ENCODE measurements at regions not wholly inside any gene's neighbourhood (a gene's known extent, or its start where the extent isn't known, plus 50 kb on each side); places are given as distances from the start of the nearest gene placed in this dataset.
A peak's percentile ranks its signal among the peaks of the same experiment; 100 is the strongest.

DNA sequence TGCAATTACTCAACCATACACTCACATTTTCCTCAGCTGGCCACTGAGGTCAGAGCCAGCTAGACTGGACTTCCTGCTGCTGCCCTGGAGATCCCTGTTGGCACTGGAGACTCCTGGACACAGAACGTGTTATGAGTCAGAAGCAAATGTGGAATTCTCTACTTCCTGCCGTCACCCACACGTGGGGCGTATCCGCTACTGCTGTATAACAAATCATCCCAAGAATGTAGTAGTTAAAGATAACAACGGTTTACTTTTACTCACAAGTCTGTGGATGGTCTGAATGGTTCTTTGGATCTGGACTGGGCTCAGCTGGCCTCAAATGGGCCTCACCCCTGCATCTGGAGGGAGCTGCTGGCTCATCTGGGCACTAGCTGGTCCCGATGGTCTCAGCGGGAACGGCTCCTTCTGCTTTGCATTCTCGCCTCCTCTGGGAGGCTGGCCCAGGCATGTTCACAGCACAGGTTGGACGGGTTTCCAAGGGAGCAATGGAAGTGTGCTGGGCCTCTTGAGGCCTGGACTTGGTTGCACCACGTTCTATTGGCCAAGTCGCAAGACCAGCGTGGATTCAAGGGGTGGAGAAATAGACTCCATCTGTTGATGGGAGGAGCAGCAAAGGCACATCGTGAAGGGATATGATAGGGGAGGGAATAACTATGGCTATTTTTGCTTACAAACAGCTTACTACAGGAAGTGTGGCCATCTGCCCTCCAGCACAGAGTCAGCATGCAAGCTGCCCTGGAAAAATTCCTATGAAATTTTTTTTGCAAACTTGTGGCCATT is 118.5 kb downstream of the SNX5 start:
- TF ChIP-seq, protein P1, sequence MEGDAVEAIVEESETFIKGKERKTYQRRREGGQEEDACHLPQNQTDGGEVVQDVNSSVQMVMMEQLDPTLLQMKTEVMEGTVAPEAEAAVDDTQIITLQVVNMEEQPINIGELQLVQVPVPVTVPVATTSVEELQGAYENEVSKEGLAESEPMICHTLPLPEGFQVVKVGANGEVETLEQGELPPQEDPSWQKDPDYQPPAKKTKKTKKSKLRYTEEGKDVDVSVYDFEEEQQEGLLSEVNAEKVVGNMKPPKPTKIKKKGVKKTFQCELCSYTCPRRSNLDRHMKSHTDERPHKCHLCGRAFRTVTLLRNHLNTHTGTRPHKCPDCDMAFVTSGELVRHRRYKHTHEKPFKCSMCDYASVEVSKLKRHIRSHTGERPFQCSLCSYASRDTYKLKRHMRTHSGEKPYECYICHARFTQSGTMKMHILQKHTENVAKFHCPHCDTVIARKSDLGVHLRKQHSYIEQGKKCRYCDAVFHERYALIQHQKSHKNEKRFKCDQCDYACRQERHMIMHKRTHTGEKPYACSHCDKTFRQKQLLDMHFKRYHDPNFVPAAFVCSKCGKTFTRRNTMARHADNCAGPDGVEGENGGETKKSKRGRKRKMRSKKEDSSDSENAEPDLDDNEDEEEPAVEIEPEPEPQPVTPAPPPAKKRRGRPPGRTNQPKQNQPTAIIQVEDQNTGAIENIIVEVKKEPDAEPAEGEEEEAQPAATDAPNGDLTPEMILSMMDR (IDR thresholded peaks at IDR 0.05; ENCODE audit: low read depth, low read length) = no peak
- DNase-seq (ENCODE audit: low read depth in 1 of 2, low spot score in 1 of 2) = peak in 1 of 2 donors; percentile 99
- Histone ChIP-seq H3K36me3 (no peaks in the 10 kb centered on the region), H3K27ac (no peak overlapping the region), H3K4me1 (ENCODE audit: low read depth) (peaks cover 11% of the 10 kb centered on the region), H3K27me3 (no peaks in the 10 kb centered on the region), H3K4me3 (no peak overlapping the region), H3K9me3 (ENCODE audit: low read depth) (no peaks in the 10 kb centered on the region)

DNA sequence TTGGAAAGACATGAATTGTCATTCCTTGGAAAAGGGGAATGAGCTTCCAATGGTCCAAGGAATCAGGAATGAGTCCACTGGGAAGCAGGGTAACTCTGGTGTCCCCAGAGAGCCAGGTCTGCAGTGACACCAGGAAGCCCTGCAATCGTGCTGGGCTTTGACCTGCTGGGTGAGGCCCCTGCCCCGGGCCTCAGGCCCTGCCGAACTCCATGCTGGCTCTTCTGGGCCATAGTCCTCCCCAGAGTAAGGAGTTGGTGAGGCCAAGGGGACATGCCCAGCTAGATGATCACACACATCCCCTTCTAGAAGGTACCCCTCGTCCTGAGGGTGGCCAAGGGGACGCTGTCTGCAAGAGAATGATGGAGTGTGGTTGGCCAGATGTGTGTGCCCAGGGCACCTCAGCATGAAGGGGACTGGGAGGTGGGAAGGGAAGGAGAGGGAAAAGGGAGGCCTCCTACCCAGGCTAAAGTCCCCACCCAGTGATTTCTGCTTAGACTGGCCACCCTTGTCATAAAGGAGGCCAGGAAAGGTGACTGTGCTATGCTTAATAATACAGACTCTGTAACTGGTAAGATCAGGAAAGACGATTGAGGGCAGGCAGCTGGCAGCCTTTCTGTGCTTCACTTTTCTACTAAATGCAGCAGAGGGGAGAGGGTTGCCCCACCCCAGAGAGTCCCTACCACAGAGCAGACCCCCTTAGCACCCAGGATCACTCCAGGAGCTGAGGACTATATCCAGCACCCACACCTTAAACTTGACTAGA is 119.3 kb downstream of the SNX5 start:
- TF ChIP-seq, protein P1 (IDR thresholded peaks at IDR 0.05; ENCODE audit: low read depth, low read length) = no peak
- Histone ChIP-seq H3K4me3 (no peak overlapping the region), H3K27ac (no peak overlapping the region)

DNA sequence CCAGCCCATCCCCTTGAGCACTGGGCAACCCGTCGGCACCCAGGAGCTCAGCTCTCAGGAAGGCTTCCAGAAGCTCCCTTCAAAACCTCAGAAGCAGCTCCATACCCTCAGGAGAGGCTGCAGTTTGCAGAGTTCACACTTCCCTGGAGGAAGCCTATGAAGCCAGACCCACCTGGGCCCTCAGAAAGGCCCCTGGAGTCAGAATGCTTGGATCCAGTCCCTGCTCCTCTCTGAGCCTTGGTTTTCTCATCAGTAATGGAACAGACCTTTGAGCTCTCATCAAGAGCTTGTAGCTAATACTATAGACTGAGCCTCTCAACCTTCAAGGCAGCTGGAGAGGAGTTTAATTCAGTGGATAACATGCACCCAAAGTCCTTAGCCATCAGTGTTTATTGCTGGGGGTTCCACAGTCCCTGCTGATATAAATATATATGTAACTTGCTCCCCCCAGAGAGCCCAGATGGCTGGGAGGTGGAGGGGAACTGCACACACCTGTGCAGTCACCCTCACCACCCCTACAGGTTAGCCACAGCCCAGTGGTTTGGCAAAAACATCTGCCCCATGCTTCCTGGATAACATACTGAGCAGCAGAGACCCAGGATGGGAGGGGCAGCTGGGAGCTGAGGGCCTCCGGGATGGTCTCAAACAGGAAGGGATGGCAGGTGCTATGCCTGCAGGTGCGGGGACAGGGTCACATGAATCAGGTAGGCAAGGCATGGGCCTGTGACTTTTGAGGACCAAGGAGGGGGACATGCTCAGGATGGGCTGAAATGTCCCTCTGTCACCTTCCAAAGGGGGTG is 120.1 kb downstream of the SNX5 start:
- Histone ChIP-seq H3K4me3 (no peak overlapping the region), H3K4me1 (ENCODE audit: low read depth) (peaks cover 11% of the 10 kb centered on the region), H3K27ac (no peak overlapping the region), H3K9me3 (ENCODE audit: low read depth) (no peaks in the 10 kb centered on the region), H3K27me3 (no peaks in the 10 kb centered on the region), H3K36me3 (no peaks in the 10 kb centered on the region)
- TF ChIP-seq, protein P1 (IDR thresholded peaks at IDR 0.05; ENCODE audit: low read depth, low read length) = no peak
- DNase-seq (ENCODE audit: low read depth in 1 of 2, low spot score in 1 of 2) = no peak

More for the DNA sequence above, 119.3 kb downstream of the SNX5 start:
- peaks cover 11% of the 10 kb centered on the region for H3K4me1 ChIP-seq (ENCODE audit: low read depth)
- no peaks in the 10 kb centered on the region for H3K9me3 ChIP-seq (ENCODE audit: low read depth)
- no peaks in the 10 kb centered on the region for H3K27me3 ChIP-seq
- no peak for DNase-seq (ENCODE audit: low read depth in 1 of 2, low spot score in 1 of 2)
- no peaks in the 10 kb centered on the region for H3K36me3 ChIP-seq

DNA sequence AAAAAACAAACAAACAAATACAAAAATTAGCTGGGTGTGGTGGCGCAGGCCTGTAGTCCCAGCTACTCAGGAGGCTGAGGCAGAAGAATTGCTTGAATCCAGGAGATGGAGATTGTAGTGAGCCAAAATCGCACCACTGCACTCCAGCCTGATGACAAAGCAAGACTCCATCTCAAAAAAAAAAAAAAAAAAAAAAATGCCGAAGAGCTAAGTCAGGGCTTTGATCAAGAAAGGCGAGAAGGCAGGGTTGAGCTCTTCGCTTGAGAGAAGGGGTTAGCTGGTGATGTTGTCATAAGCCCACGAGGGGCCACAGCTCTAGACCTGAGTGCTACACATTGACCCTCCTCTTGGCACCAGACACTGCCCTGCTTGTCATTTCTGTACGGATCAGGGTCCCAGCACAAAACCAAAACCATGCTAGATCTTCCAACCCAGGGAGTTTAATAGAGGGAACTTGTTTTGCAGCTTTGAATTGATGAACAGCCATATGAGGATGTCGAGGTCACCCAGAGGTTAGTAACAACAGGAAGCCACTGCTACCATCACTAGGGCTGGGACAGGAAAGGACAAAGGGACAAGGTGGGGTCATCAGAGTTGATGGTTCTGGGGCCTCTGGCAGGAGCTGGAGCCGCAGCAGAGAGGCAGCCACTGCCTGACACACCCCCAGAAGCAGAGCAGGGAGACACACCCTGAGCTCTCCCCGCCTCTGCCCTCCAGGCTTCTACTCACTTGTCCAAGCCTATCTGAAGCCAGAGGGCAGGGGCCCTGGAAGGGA is 122.7 kb downstream of the SNX5 start:
- H3K27me3 ChIP-seq = no peaks in the 10 kb centered on the region
- TF ChIP-seq, protein P1 (IDR thresholded peaks at IDR 0.05; ENCODE audit: low read depth, low read length) = no peak
- peaks cover 3% of the 10 kb centered on the region for H3K4me1 ChIP-seq (ENCODE audit: low read depth)
- no peaks in the 10 kb centered on the region for H3K36me3 ChIP-seq
- H3K4me3 ChIP-seq = no peak overlapping the region
- no peak for DNase-seq (ENCODE audit: low read depth in 1 of 2, low spot score in 1 of 2)
- no peak overlapping the region for H3K27ac ChIP-seq
- H3K9me3 ChIP-seq (ENCODE audit: low read depth) = no peaks in the 10 kb centered on the region

Measured in cardiac muscle cell (in vitro differentiated cells and primary cell).